ENCODE measurements at regions not wholly inside any gene's neighbourhood (a gene's known extent, or its start where the extent isn't known, plus 50 kb on each side); places are given as distances from the start of the nearest gene placed in this dataset.
"Not testable (repeated sequence)": the region's sequence is repeated elsewhere in the genome, so short reads cannot be mapped to it uniquely, and the experiment has no call there.

DNA sequence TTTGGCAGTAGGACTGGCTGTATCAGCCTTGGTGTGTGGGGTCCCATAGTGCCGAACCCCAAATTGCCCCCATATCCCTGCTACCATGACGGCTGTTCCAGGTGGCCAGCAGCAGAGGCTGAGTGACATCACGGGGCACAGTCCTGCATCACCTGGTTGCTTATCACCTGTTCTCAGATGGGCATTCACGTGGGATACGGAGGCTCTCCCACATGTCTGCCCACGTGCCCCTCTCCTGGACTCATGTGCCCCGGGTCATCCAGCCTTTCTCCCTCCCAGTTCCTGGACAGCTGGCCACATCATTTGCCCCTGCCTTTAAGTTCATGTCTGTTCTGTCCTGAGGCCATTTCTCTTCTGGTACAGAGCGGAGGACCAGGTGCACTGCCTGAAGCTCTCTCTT, 431.0 kb upstream of the B3GAT1 start:
- TF ChIP-seq, protein P1, sequence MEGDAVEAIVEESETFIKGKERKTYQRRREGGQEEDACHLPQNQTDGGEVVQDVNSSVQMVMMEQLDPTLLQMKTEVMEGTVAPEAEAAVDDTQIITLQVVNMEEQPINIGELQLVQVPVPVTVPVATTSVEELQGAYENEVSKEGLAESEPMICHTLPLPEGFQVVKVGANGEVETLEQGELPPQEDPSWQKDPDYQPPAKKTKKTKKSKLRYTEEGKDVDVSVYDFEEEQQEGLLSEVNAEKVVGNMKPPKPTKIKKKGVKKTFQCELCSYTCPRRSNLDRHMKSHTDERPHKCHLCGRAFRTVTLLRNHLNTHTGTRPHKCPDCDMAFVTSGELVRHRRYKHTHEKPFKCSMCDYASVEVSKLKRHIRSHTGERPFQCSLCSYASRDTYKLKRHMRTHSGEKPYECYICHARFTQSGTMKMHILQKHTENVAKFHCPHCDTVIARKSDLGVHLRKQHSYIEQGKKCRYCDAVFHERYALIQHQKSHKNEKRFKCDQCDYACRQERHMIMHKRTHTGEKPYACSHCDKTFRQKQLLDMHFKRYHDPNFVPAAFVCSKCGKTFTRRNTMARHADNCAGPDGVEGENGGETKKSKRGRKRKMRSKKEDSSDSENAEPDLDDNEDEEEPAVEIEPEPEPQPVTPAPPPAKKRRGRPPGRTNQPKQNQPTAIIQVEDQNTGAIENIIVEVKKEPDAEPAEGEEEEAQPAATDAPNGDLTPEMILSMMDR (IDR thresholded peaks at IDR 0.05): no peak
- no peak for TF ChIP-seq POLR2A (IDR thresholded peaks at IDR 0.05)
- intact Hi-C loops (cut with DNase I): no loop called here
- ATAC-seq: no peak
- Histone ChIP-seq H3K4me3 (no peak overlapping the region), H3K9me3 (no peaks in the 10 kb centered on the region), H3K27me3 (no peaks in the 10 kb centered on the region), H3K36me3 (replicated peaks in 1 of 2; ENCODE audit: insufficient read depth in 1 of 2, low read depth in 2 of 2) (no peaks in the 10 kb centered on the region), H3K27ac (no peak overlapping the region), H3K4me1 (no peaks in the 10 kb centered on the region)
- DNase-seq: no peak
- 68 to 73% methylated on average over 5 to 8 of the region's 8 CpGs for WGBS, 2 donors

DNA sequence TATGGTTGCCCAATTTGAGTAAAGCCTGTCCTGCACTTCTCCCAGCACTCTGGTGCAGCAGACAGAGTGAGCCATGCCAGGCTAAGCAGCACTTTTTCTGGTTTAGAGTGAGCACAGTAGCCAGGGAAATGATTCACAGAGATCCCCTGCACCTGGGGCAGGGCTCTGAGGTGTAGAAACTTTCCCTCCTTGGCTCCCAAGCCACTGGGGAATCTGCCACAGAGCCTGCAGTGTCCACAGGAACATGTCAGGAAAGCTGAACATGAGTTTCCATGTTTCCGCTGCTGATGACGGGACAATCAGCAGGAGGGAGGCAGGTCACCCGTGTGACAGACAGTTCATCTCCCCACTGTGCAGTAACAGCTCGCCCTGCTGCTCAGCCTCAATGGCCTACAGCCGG, 429.9 kb upstream of the B3GAT1 start:
- DNase-seq (no peak), ATAC-seq (no peak)
- Histone ChIP-seq H3K4me3 (no peak overlapping the region), H3K9me3 (no peaks in the 10 kb centered on the region), H3K27ac (no peak overlapping the region), H3K4me1 (no peaks in the 10 kb centered on the region), H3K27me3 (no peaks in the 10 kb centered on the region), H3K36me3 (replicated peaks in 1 of 2; ENCODE audit: insufficient read depth in 1 of 2, low read depth in 2 of 2) (no peaks in the 10 kb centered on the region)
- TF ChIP-seq POLR2A (IDR thresholded peaks at IDR 0.05): no peak
- TF ChIP-seq, protein P1 (IDR thresholded peaks at IDR 0.05): no peak
- intact Hi-C loops (cut with DNase I): no loop called here
- WGBS, 2 donors: 41 to 50% methylated on average over 2 to 5 of the region's 5 CpGs

DNA sequence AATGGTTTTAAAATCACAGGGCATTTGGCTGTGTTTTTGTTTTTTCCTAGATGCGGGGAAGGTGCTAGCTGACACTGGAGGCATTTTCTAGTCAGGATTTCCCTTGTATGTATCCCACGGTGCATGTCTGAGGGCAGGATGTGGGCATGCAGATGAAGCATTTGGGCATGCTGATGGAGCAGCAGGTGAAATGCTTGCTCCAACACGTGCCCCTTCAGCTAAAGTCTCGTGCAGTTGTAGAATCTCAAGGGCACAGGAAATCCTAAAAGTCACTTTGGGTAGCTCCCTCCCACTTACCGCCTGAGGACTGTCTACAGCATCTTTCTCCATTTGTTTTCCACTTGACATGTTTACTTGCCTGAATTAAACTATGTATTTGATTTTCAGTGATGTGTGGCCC, 429.4 kb upstream of the B3GAT1 start:
- no peaks in the 10 kb centered on the region for H3K36me3 ChIP-seq (replicated peaks in 1 of 2; ENCODE audit: insufficient read depth in 1 of 2, low read depth in 2 of 2)
- WGBS, 2 donors: 46 to 49% methylated on average over 5 of the region's 5 CpGs
- ATAC-seq: no peak

DNA sequence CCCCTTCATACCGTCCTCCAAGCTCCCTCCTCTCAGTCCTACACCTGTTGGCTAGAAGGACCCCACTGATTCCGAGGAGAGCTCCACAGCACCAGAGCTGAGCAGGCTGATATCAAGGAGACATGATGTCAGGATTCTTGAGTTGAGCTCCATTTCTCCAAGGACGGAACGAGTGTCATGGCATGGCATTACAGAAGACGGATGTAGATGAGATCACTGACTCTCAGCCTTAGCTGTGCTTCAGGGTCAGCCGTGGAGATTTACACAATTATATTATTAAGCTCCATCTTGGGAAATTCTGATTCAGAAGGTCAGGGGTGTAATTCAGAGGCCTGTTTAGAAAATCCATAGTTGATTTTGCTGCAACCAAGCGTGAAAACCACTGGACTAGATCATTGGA, 428.9 kb upstream of the B3GAT1 start:
- 48 to 60% methylated on average over 7 of the region's 7 CpGs for WGBS, 2 donors
- intact Hi-C loops (cut with DNase I): no loop called here
- no peaks in the 10 kb centered on the region for H3K9me3 ChIP-seq
- no peak overlapping the region for H3K4me3 ChIP-seq
- no peak overlapping the region for H3K27ac ChIP-seq
- ATAC-seq: no peak
- no peak for TF ChIP-seq POLR2A (IDR thresholded peaks at IDR 0.05)
- TF ChIP-seq, protein P1 (IDR thresholded peaks at IDR 0.05): no peak
- DNase-seq: no peak
- no peaks in the 10 kb centered on the region for H3K27me3 ChIP-seq
- H3K4me1 ChIP-seq: no peaks in the 10 kb centered on the region
- no peaks in the 10 kb centered on the region for H3K36me3 ChIP-seq (replicated peaks in 1 of 2; ENCODE audit: insufficient read depth in 1 of 2, low read depth in 2 of 2)

More for the DNA sequence above, 429.4 kb upstream of the B3GAT1 start:
- Histone ChIP-seq H3K27ac (no peak overlapping the region), H3K9me3 (no peaks in the 10 kb centered on the region), H3K4me3 (no peak overlapping the region), H3K4me1 (no peaks in the 10 kb centered on the region), H3K27me3 (no peaks in the 10 kb centered on the region)
- intact Hi-C loops (cut with DNase I): no loop called here
- no peak for DNase-seq
- TF ChIP-seq POLR2A (IDR thresholded peaks at IDR 0.05): no peak
- TF ChIP-seq, protein P1 (IDR thresholded peaks at IDR 0.05): no peak

DNA sequence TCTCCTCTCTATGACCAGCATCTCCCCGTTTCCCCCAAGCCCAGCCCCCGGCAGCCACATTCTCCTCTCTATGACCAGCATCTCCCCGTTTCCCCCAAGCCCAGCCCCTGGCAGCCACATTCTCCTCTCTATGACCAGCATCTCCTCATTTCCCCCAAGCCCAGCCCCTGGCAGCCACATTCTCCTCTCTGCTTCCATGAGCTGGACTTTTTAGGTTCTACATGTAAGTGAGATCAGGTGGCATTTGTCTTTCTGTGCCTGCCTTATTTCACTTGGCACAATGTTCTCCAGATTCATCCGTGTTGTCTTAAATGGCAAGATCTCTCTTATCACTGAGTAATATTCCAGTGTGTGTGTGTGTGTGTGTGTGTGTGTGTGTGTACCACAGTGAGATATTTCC, 428.1 kb upstream of the B3GAT1 start:
- ATAC-seq; intact Hi-C loops (cut with DNase I); H3K9me3 ChIP-seq; H3K4me3 ChIP-seq; H3K36me3 ChIP-seq (replicated peaks in 1 of 2; ENCODE audit: insufficient read depth in 1 of 2, low read depth in 2 of 2); H3K27ac ChIP-seq; H3K27me3 ChIP-seq; DNase-seq; H3K4me1 ChIP-seq: not testable (repeated sequence)
- WGBS, 2 donors: 42 to 62% methylated on average over 2 to 3 of the region's 4 CpGs

All from body of pancreas (tissue), 4 donors.